Germinal center (tissue), 1 donor: ENCODE measurements at regions not wholly inside any gene's neighbourhood (a gene's known extent, or its start where the extent isn't known, plus 50 kb on each side); places are given as distances from the start of the nearest gene placed in this dataset.

ENCODE experiments used
- DNase-seq: peaks from one replicate; pipeline ENCODE4 v3.0.0; 2012; ENCODE audit warnings: mixed read lengths, low spot score

- DNase-seq, result no peak
Measured at GRCh38 chr1:184279911-184280458, 106.8 kb upstream of the C1orf21 start.

- DNase-seq, result no peak
Measured at GRCh38 chr1:184283999-184284398, 102.8 kb upstream of the C1orf21 start.

DNA sequence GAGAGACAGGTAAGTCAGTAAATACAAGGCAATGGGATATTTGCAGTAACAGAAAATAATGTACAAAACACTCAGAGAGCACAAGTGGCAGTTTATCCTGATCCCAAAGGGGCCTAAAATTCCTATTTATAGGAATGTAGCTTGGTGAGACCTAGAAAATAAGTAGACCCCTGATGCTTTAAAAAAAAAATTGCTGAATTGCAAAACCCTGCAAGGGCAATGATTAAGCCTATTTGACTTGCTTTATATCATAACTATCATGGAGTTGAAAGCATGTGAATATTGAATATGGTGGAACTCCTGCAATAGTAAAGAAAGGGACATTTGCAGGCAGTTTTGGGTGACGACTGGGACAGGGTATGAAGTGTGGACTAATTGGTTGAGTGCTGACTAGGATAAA, 101.9 kb upstream of the C1orf21 start:
- no peak for DNase-seq

DNA sequence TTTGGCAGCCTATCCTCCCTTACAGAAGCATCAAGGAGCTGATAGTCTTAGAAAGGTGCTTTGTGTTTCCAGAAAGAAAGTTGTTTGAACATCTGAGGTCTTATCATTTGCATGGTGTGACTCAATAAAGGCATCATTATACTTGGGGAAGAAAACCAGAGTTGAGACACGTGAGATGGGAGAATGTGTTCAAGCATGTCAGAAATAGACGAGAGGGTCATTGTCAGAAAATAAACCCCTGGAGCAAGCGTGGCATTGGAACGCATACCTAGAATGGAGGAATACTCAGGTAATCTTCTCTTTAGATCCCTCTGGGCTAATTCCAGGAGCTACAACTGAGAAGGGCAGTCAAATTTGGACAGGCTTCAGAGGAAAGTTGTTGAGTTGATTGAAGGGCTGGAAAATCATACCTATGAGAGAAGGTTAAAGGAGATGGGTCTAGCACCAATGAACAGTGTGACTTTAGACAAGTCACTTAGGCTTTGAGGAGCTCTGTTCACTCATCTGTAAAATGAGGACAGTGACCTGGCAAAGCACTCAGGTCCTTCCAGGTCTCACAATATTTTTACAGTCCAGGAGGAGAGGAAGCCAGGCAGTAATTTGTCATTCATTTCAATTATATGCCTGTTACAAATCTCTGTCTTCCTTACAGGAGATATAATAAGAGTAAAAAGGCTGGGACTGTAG, 101.3 kb upstream of the C1orf21 start:
- no peak for DNase-seq

DNA sequence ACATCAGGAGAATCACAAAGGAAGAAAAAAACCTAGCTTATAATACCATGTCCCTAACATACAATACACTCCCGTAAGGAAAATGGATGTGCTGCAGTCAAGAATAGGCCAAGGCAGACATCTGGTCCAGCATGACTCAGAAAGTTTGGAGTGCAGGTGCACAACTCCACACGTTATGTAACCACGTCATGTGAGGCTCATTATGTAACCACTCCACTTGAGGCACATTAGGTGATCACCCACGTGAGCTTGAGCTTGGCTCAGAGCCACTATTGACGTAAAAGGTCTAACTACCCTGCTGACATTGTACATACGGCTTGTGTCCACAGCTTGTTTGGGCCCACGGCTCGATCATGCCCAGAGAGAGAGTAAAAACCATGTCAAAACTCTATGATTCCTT, 99.8 kb upstream of the C1orf21 start:
- no peak for DNase-seq

DNA sequence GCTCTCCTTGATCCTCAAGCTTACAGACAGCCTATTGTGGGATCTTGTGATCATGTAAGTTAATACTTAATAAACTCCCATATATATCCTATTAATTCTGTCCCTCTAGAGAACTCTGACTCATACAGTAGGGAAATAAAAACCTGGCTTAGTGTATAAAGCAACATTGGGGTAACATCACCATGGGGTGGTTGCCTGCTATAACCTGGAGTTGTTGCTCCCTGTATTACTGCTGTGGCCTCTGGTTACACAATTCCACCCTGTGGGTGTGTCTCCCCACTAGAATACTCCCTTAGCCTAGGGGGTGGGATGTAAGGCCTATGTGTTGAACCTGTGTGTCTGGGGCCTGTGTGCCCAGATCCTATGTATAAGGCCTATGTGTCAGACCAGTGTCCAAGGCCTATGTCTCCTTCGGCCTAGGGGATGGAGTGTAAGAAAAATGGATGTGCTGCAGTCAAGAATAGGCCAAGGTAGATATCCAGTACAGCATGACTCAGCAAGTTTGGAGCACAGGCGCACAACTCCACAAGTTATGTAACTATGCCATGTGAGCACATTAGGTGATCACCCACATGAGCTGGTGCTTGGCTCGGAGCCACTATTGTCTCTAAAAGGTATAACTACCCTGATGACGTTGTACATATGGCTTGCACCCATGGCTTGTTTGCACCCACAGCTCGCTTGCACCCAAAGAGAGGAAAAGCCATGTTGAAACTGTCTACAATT, 96.8 kb upstream of the C1orf21 start:
- no peak for DNase-seq

GRCh38 chr1:184291701-184292100, 95.1 kb upstream of the C1orf21 start:
- DNase-seq, result no peak

- DNase-seq, result no peak
Measured at GRCh38 chr1:184292101-184292500, 94.7 kb upstream of the C1orf21 start.

DNA sequence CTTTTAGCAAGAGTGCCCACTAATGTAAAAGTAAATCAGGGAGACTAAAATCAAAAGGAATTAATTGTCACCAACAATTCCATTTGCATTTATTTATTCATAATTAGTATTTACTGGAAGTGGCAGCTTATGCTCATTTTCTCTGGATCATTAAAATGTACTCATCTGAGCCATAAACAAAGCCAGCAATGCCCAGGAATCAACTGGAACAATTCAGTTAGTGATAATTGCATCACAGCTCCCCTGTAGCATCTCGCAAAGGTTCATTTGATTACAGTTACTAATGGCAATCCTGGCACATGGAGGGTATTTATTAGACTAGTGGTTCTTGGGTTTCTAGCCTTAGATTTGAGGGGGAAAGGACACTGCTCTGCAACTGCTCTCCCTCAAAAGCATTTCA, 92.7 kb upstream of the C1orf21 start:
- no peak for DNase-seq

GRCh38 chr1:184296466-184297243, 90.2 kb upstream of the C1orf21 start:
- DNase-seq, result no peak

DNA sequence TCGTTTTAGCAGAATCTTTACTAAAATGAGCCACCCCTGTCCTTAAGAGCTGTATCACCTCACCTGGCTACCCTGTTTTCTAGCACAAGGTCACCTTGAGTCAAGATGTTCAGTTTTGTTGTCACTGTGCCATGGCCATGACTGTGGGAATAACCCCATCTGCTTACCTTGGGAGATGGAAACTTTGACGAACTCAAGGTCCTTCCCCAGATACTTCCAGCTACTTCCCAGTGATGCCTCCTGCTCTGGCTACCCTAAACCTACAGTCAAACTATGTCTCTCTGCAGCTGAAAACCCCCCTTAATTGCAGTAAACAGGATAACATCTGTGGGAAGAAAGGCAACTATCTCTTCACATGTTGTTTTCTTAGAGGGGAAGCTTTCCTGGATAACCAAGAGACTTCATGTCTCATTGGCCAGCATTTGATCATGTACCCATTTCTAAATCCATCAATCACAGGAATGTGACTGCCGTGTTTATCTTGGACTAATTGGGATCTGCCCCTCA, 89.5 kb upstream of the C1orf21 start:
- DNase-seq, result no peak

DNA sequence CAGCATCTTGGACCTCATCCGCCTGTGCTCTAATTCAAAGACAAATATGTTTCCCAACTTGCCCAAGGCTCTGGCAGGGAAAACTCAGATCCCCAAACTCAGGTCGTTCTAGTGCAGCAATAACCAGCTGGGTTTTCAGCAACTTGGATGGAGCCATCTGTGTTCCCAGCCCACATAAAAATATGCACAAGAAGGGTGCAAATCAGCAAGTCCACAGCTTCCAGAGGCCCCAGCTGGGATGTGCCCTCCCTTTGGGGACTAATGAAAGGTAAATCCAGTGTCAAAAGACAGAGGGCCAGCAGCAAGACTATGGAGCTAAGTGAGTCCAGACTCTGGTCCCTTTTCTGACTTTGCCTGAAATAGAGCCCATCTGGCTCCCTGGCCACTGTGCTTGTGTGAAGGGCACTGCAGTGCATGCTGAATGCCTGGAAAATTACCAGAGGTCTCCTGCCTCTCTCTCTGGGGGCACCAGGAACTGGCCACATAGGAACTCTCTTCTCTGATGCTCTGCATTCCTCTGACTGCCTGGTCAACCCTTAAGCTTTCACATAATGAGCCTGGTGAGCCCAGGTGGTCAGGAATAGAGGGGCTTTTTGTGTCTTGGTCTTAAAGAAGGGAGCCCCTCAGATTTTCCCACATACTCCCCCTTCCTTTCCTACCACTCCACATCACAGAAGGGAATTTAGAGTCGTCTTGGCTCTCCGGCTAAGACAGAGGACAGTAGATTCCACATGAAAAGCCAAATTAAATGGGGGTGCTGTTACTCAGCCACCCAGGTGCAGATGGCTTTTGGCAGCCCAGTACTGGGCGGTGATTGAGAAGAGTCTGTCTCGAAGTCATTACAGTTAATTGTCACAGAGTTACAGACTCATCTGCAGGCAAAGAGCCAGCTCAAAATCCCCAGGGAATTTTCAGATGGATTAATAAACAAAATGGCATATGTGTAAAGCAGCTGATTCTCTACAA, 88.1 kb upstream of the C1orf21 start:
- no peak for DNase-seq

GRCh38 chr1:184299406-184299790, 87.4 kb upstream of the C1orf21 start:
- DNase-seq, result no peak

- no peak for DNase-seq
Measured at GRCh38 chr1:184299796-184300195, 87.0 kb upstream of the C1orf21 start.

DNA sequence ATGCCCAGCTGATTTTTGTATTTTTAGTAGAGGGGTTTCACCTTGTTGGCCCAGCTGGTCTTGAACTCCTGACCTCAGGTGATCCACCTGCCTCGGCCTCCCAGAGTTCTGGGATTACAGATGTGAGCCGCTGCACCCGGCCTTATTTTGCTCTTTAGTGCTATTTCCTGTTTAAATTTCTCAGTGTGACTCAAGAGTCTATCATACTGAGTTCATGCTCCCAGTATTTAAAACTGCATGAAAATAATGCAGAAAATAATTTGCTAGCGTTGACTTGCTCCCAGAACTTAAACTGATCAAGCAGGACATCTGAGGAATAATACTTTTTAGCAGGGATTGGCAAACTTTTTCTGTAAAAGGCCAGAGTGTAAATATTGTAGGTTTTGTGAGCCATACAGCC, 86.4 kb upstream of the C1orf21 start:
- no peak for DNase-seq

DNA sequence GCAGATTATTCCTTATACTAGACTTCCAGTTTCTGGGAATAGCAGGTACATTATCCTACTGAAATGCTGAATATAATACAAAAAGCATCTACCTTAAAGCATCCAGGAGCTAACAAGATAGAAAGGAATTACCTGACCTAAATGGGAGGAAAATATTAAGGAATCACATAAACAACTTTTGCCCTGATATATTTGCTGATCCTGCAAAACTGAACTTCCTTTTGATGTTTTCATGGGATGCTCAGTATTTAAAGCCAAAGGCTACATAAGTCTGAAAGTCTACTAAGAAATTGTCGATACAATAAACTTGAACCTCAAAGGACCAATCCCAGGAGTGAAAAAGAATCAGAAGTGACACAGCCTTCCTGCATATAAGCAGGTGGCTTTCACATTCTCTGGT, 85.6 kb upstream of the C1orf21 start:
- no peak for DNase-seq

DNA sequence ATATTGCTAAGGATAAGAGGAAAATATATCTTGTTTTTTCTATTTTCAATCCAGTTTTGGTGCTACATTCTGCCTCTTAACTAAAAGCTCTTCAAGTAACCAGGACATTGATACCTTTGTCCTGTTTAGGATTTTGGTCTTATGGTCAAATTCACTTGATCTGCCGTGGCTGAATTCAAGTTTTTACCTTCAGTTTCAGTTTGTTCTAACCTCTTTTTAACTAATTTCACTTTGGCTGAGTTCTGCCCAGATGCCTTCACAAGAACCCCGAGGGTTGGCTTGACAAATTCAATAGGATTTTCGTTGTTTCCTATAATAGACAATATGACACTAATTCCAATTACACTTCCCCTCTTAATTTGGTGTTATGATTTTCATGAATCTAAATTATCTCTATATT, 84.5 kb upstream of the C1orf21 start:
- no peak for DNase-seq

GRCh38 chr1:184310157-184310819, 76.5 kb upstream of the C1orf21 start:
- DNase-seq, result no peak

DNA sequence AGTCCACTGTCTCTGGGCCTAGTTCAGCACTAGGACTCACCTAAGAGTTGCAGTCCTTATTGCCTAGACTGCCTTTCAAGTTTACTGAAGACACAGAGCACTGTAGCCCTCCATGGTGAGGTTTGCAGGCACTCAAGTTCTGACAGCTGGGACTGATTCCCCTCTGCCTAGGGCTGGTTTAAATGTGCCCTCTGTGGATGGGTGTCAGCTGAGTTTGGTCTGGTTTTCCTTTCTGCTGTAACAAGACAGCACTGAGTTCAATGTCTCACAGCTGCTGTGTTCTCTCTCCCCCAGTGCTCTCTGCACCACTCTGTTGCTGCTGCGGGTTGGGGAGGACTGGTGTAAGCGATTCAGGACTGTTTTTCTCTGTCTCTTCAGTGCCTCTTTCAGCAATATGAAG, 75.2 kb upstream of the C1orf21 start:
- no peak for DNase-seq

- no peak for DNase-seq
Measured at GRCh38 chr1:184315254-184315653, 71.6 kb upstream of the C1orf21 start.

- no peak for DNase-seq
Measured at GRCh38 chr1:184319879-184320278, 67.0 kb upstream of the C1orf21 start.
